ENCODE measurements at regions not wholly inside any gene's neighbourhood (a gene's known extent, or its start where the extent isn't known, plus 50 kb on each side); places are given as distances from the start of the nearest gene placed in this dataset.
A peak's percentile ranks its signal among the peaks of the same experiment; 100 is the strongest.

GRCh38 chrX:5431823-5432222 lies 796.8 kb downstream of the NLGN4X start:
- TF ChIP-seq CTCF (IDR thresholded peaks at IDR 0.05) (no peak), POLR2A (IDR thresholded peaks at IDR 0.05) (no peak)
- H3K4me1 ChIP-seq: no peaks in the 10 kb centered on the region
- DNase-seq: no peak
- no peaks in the 10 kb centered on the region for H3K36me3 ChIP-seq
- no peak overlapping the region for H3K4me3 ChIP-seq
- no peaks in the 10 kb centered on the region for H3K9me3 ChIP-seq
- no peak overlapping the region for H3K27ac ChIP-seq
- H3K27me3 ChIP-seq: no peaks in the 10 kb centered on the region

GRCh38 chrX:5425119-5425518 lies 803.5 kb downstream of the NLGN4X start:
- no peaks in the 10 kb centered on the region for H3K9me3 ChIP-seq
- no peaks in the 10 kb centered on the region for H3K4me1 ChIP-seq
- DNase-seq: no peak
- TF ChIP-seq CTCF (IDR thresholded peaks at IDR 0.05) (no peak), POLR2A (IDR thresholded peaks at IDR 0.05) (no peak)
- H3K4me3 ChIP-seq: no peak overlapping the region
- H3K27me3 ChIP-seq: no peaks in the 10 kb centered on the region
- no peaks in the 10 kb centered on the region for H3K36me3 ChIP-seq
- H3K27ac ChIP-seq: peak overlapping the region in 1 of 4 donors; percentile 40

- TF ChIP-seq CTCF (IDR thresholded peaks at IDR 0.05) (no peak), POLR2A (IDR thresholded peaks at IDR 0.05) (no peak)
- Histone ChIP-seq H3K36me3 (no peaks in the 10 kb centered on the region), H3K9me3 (no peaks in the 10 kb centered on the region), H3K27ac (no peak overlapping the region), H3K27me3 (no peaks in the 10 kb centered on the region), H3K4me1 (no peaks in the 10 kb centered on the region), H3K4me3 (no peak overlapping the region)
- no peak for DNase-seq
Observed at GRCh38 chrX:5417381-5417780, 811.3 kb downstream of the NLGN4X start.

GRCh38 chrX:5415738-5416137 lies 812.9 kb downstream of the NLGN4X start:
- Histone ChIP-seq H3K9me3 (no peaks in the 10 kb centered on the region), H3K36me3 (no peaks in the 10 kb centered on the region), H3K4me1 (no peaks in the 10 kb centered on the region), H3K27ac (no peak overlapping the region), H3K27me3 (no peaks in the 10 kb centered on the region), H3K4me3 (no peak overlapping the region)
- DNase-seq: no peak
- TF ChIP-seq POLR2A (IDR thresholded peaks at IDR 0.05) (no peak), CTCF (IDR thresholded peaks at IDR 0.05) (no peak)

- TF ChIP-seq CTCF (IDR thresholded peaks at IDR 0.05): no peak
- TF ChIP-seq POLR2A (IDR thresholded peaks at IDR 0.05): no peak
- no peaks in the 10 kb centered on the region for H3K36me3 ChIP-seq
- no peaks in the 10 kb centered on the region for H3K27me3 ChIP-seq
- H3K27ac ChIP-seq: no peak overlapping the region
- DNase-seq: no peak
- no peaks in the 10 kb centered on the region for H3K9me3 ChIP-seq
- no peak overlapping the region for H3K4me3 ChIP-seq
- no peaks in the 10 kb centered on the region for H3K4me1 ChIP-seq
Observed at GRCh38 chrX:5409106-5409505, 819.6 kb downstream of the NLGN4X start.

GRCh38 chrX:5402461-5402860 lies 826.2 kb downstream of the NLGN4X start:
- no peaks in the 10 kb centered on the region for H3K27me3 ChIP-seq
- TF ChIP-seq POLR2A (IDR thresholded peaks at IDR 0.05) (no peak), CTCF (IDR thresholded peaks at IDR 0.05) (no peak)
- H3K4me3 ChIP-seq: no peak overlapping the region
- H3K27ac ChIP-seq: no peak overlapping the region
- H3K4me1 ChIP-seq: no peaks in the 10 kb centered on the region
- no peaks in the 10 kb centered on the region for H3K9me3 ChIP-seq
- no peaks in the 10 kb centered on the region for H3K36me3 ChIP-seq
- DNase-seq: no peak

Measured in Peyer's patch (tissue), 4 donors.